Uterus (tissue), 3 donors: ENCODE measurements at regions not wholly inside any gene's neighbourhood (a gene's known extent, or its start where the extent isn't known, plus 50 kb on each side); places are given as distances from the start of the nearest gene placed in this dataset.

Experiments
- DNase-seq, 2 donors: peaks; one replicate each; pipeline ENCODE4 v3.0.0-alpha.2; 2019 to 2020
- H3K27ac ChIP-seq, 2 donors: fragments of 200-600 bp; sonication (generic); 1 replicate in 1 of 2; 2 replicates in 1 of 2; pipeline ENCODE4 v1.5.1; 2016 to 2018
- H3K27me3 ChIP-seq, 2 donors: fragments of 200-600 bp; sonication (generic); one replicate each; pipeline ENCODE4 v1.5.1; 2018 to 2019; ENCODE audit warnings: control low read depth in 1 of 2
- H3K36me3 ChIP-seq, 2 donors: fragments of 200-600 bp; sonication (generic); one replicate each; pipeline ENCODE4 v1.5.1; 2019; ENCODE audit warnings: control low read depth in 1 of 2
- H3K4me1 ChIP-seq, 2 donors: fragments of 200-600 bp; sonication (generic); one replicate each; pipeline ENCODE4 v1.5.1; 2018 to 2019; ENCODE audit warnings: control low read depth in 1 of 2
- H3K4me3 ChIP-seq, 2 donors: fragments of 200-600 bp; sonication (generic); 1 replicate in 1 of 2; 2 replicates in 1 of 2; pipeline ENCODE4 v1.5.1; 2018 to 2019; ENCODE audit warnings: mild to moderate bottlenecking in 1 of 2
- H3K9me3 ChIP-seq, 2 donors: fragments of 200-600 bp; sonication (generic); one replicate each; pipeline ENCODE4 v1.5.1; 2019; ENCODE audit warnings: control low read depth in 1 of 2
- CTCF ChIP-seq, 4 experiments: fragments of 200-600 bp in 2 of 4; fragments of 450-650 bp in 2 of 4; sonication (generic) in 2 of 4; IDR thresholded peaks; one replicate each; pipeline ENCODE4 v1.5.1; 2016 to 2019; ENCODE audit warnings: antibody characterized with exemption in 4 of 4, mild to moderate bottlenecking in 2 of 4, moderate library complexity in 1 of 4
- POLR2A ChIP-seq, 2 donors: fragments of 450-650 bp; IDR thresholded peaks; one replicate each; pipeline ENCODE4 v1.6.1; 2016; ENCODE audit warnings: antibody characterized with exemption in 2 of 2, mild to moderate bottlenecking in 1 of 2, moderate library complexity in 1 of 2
- intact Hi-C: fragments of 100-400 bp; cut with DNase I; formaldehyde crosslinking; loops from one replicate; pipeline ENCODE4 v1.15.1; 2023; ENCODE audit warnings: low total_unique reads
- donor health status: DM: yes; HTN: yes; CAD: no.

GRCh38 chr5:120778491-120779484 lies 314.7 kb downstream of the PRR16 start:
- H3K27me3 ChIP-seq = no peaks in the 10 kb centered on the region
- no peaks in the 10 kb centered on the region for H3K9me3 ChIP-seq
- H3K27ac ChIP-seq = no peak overlapping the region
- H3K4me3 ChIP-seq = no peak overlapping the region
- no peaks in the 10 kb centered on the region for H3K4me1 ChIP-seq
- intact Hi-C loops = no loop called here
- TF ChIP-seq CTCF (IDR thresholded peaks at IDR 0.05) (no peak), POLR2A (IDR thresholded peaks at IDR 0.05) (no peak)
- H3K36me3 ChIP-seq = no peaks in the 10 kb centered on the region
- DNase-seq = no peak

GRCh38 chr5:120779674-120780073 lies 315.6 kb downstream of the PRR16 start:
- TF ChIP-seq CTCF (IDR thresholded peaks at IDR 0.05) (no peak), POLR2A (IDR thresholded peaks at IDR 0.05) (no peak)
- no peaks in the 10 kb centered on the region for H3K4me1 ChIP-seq
- DNase-seq = no peak
- intact Hi-C loops = no loop called here
- H3K27ac ChIP-seq = no peak overlapping the region
- no peaks in the 10 kb centered on the region for H3K27me3 ChIP-seq
- no peak overlapping the region for H3K4me3 ChIP-seq
- H3K9me3 ChIP-seq = no peaks in the 10 kb centered on the region
- H3K36me3 ChIP-seq = no peaks in the 10 kb centered on the region

- H3K4me3 ChIP-seq = no peak overlapping the region
- no peak overlapping the region for H3K27ac ChIP-seq
- no peaks in the 10 kb centered on the region for H3K27me3 ChIP-seq
- intact Hi-C loops = no loop called here
- DNase-seq = no peak
- no peaks in the 10 kb centered on the region for H3K9me3 ChIP-seq
- no peak for TF ChIP-seq CTCF (IDR thresholded peaks at IDR 0.05)
- TF ChIP-seq POLR2A (IDR thresholded peaks at IDR 0.05) = no peak
- H3K4me1 ChIP-seq = no peaks in the 10 kb centered on the region
- H3K36me3 ChIP-seq = no peaks in the 10 kb centered on the region
These were observed 324.4 kb downstream of the PRR16 start for GRCh38 chr5:120788481-120788880.

- TF ChIP-seq CTCF (IDR thresholded peaks at IDR 0.05) (no peak), POLR2A (IDR thresholded peaks at IDR 0.05) (no peak)
- DNase-seq = no peak
- Histone ChIP-seq H3K4me1 (no peaks in the 10 kb centered on the region), H3K4me3 (no peak overlapping the region), H3K27me3 (no peaks in the 10 kb centered on the region), H3K36me3 (no peaks in the 10 kb centered on the region), H3K9me3 (no peaks in the 10 kb centered on the region), H3K27ac (no peak overlapping the region)
- intact Hi-C loops = no loop called here
These were observed 325.8 kb downstream of the PRR16 start for GRCh38 chr5:120789918-120790317.

- no peak overlapping the region for H3K4me3 ChIP-seq
- intact Hi-C loops = no loop called here
- no peaks in the 10 kb centered on the region for H3K9me3 ChIP-seq
- H3K27me3 ChIP-seq = no peaks in the 10 kb centered on the region
- no peak for DNase-seq
- no peaks in the 10 kb centered on the region for H3K36me3 ChIP-seq
- TF ChIP-seq CTCF (IDR thresholded peaks at IDR 0.05) (no peak), POLR2A (IDR thresholded peaks at IDR 0.05) (no peak)
- no peak overlapping the region for H3K27ac ChIP-seq
- no peaks in the 10 kb centered on the region for H3K4me1 ChIP-seq
These were observed 326.2 kb downstream of the PRR16 start for GRCh38 chr5:120790339-120790738.
